ENCODE measurements at regions not wholly inside any gene's neighbourhood (a gene's known extent, or its start where the extent isn't known, plus 50 kb on each side); places are given as distances from the start of the nearest gene placed in this dataset.

DNA sequence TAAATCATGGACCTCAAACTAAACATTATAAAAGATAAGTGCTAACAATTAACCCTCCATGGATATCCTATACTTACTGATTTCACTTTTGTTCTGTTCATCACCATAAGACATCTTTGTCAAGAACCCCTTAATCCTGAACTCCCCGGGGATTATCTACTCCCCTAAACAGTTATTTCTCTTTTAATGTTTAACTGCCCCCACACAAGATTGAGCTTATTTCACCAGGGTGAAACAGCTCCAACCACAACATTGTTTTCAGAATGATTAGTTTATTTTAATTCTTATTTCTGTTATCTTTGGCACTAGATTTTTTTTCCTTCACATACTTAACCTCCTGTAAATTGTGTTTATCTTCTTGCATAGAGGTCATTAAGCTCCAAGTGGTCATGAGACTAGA, 103.2 kb upstream of the HCN1 start:
- TF ChIP-seq YY1 (IDR thresholded peaks at IDR 0.05; ENCODE audit: insufficient read depth, insufficient read length) (no peak), ZNF274 (IDR thresholded peaks at IDR 0.05; ENCODE audit: low read depth, low read length) (no peak), SUZ12 (IDR thresholded peaks at IDR 0.05; ENCODE audit: extremely low read depth, insufficient read depth, insufficient read length) (no peak)

All from NT2/D1 (cell line).